Activated naive CD8-positive, alpha-beta T cell treated with anti-CD3 and anti-CD28 coated beads, Interleukin-2, amount 50 U/mL, for 24 hours (primary cell): ENCODE measurements at regions not wholly inside any gene's neighbourhood (a gene's known extent, or its start where the extent isn't known, plus 50 kb on each side); places are given as distances from the start of the nearest gene placed in this dataset.

Source experiments
- ATAC-seq: fragments of 150-1000 bp; cut with Tn5 transposase; one replicate; pipeline ENCODE4 v1.10.0; 2021
- DNase-seq: peaks from one replicate; pipeline ENCODE4 v3.0.0; 2021
- H3K27ac Mint-ChIP-seq: one replicate; pipeline ENCODE4 v1.8.0; 2021; ENCODE audit warnings: mild to moderate bottlenecking, mixed read lengths
- H3K27me3 Mint-ChIP-seq: one replicate; pipeline ENCODE4 v1.8.0; 2021; ENCODE audit warnings: mixed read lengths
- H3K36me3 Mint-ChIP-seq: one replicate; pipeline ENCODE4 v1.8.0; 2021; ENCODE audit warnings: low read depth, mixed read lengths
- H3K4me1 Mint-ChIP-seq: one replicate; pipeline ENCODE4 v1.8.0; 2021; ENCODE audit warnings: mixed read lengths
- H3K4me3 Mint-ChIP-seq: one replicate; pipeline ENCODE4 v1.8.0; 2021; ENCODE audit warnings: mild to moderate bottlenecking, moderate library complexity, mixed read lengths
- H3K9me3 Mint-ChIP-seq: one replicate; pipeline ENCODE4 v1.8.0; 2021; ENCODE audit warnings: mixed read lengths

- H3K36me3 Mint-ChIP-seq: no peaks in the 10 kb centered on the region
- no peak overlapping the region for H3K4me3 Mint-ChIP-seq
- peaks cover 8% of the 10 kb centered on the region for H3K27me3 Mint-ChIP-seq
- ATAC-seq (no peak), DNase-seq (no peak)
- peaks cover 4% of the 10 kb centered on the region for H3K9me3 Mint-ChIP-seq
- H3K4me1 Mint-ChIP-seq: no peaks in the 10 kb centered on the region
- H3K27ac Mint-ChIP-seq: no peak overlapping the region
Observed at GRCh38 chr7:12970626-12971025, 283.2 kb downstream of the ARL4A start.

GRCh38 chr7:12974451-12975166 lies 287.2 kb downstream of the ARL4A start:
- peaks cover 3% of the 10 kb centered on the region for H3K27me3 Mint-ChIP-seq
- peaks cover 4% of the 10 kb centered on the region for H3K9me3 Mint-ChIP-seq
- no peaks in the 10 kb centered on the region for H3K4me1 Mint-ChIP-seq
- no peaks in the 10 kb centered on the region for H3K36me3 Mint-ChIP-seq
- no peak for ATAC-seq
- H3K4me3 Mint-ChIP-seq: no peak overlapping the region
- no peak for DNase-seq
- H3K27ac Mint-ChIP-seq: no peak overlapping the region

GRCh38 chr7:12975412-12975811 lies 288.0 kb downstream of the ARL4A start:
- ATAC-seq: no peak
- Mint-ChIP-seq H3K9me3 (peaks cover 4% of the 10 kb centered on the region), H3K27ac (no peak overlapping the region), H3K4me3 (no peak overlapping the region), H3K36me3 (no peaks in the 10 kb centered on the region), H3K4me1 (no peaks in the 10 kb centered on the region), H3K27me3 (peaks cover 3% of the 10 kb centered on the region)
- no peak for DNase-seq

- no peaks in the 10 kb centered on the region for H3K36me3 Mint-ChIP-seq
- DNase-seq (no peak), ATAC-seq (no peak)
- H3K27me3 Mint-ChIP-seq: peaks cover 3% of the 10 kb centered on the region
- H3K4me3 Mint-ChIP-seq: no peak overlapping the region
- H3K9me3 Mint-ChIP-seq: peaks cover 4% of the 10 kb centered on the region
- H3K4me1 Mint-ChIP-seq: no peaks in the 10 kb centered on the region
- no peak overlapping the region for H3K27ac Mint-ChIP-seq
Observed at GRCh38 chr7:12979181-12979580, 291.7 kb downstream of the ARL4A start.

GRCh38 chr7:12982178-12982577 lies 294.7 kb downstream of the ARL4A start:
- no peaks in the 10 kb centered on the region for H3K36me3 Mint-ChIP-seq
- ATAC-seq (no peak), DNase-seq (no peak)
- no peak overlapping the region for H3K4me3 Mint-ChIP-seq
- peaks cover 3% of the 10 kb centered on the region for H3K27me3 Mint-ChIP-seq
- no peak overlapping the region for H3K27ac Mint-ChIP-seq
- no peaks in the 10 kb centered on the region for H3K9me3 Mint-ChIP-seq
- no peaks in the 10 kb centered on the region for H3K4me1 Mint-ChIP-seq

- Mint-ChIP-seq H3K27ac (no peak overlapping the region), H3K9me3 (no peaks in the 10 kb centered on the region), H3K4me3 (no peak overlapping the region), H3K4me1 (no peaks in the 10 kb centered on the region), H3K36me3 (no peaks in the 10 kb centered on the region), H3K27me3 (peaks cover 3% of the 10 kb centered on the region)
- ATAC-seq (no peak), DNase-seq (no peak)
Observed at GRCh38 chr7:12984117-12984516, 296.7 kb downstream of the ARL4A start.

- H3K27ac Mint-ChIP-seq: no peak overlapping the region
- no peaks in the 10 kb centered on the region for H3K9me3 Mint-ChIP-seq
- no peak overlapping the region for H3K4me3 Mint-ChIP-seq
- DNase-seq (no peak), ATAC-seq (no peak)
- H3K36me3 Mint-ChIP-seq: no peaks in the 10 kb centered on the region
- H3K27me3 Mint-ChIP-seq: no peaks in the 10 kb centered on the region
- no peaks in the 10 kb centered on the region for H3K4me1 Mint-ChIP-seq
Observed at GRCh38 chr7:12985228-12985627, 297.8 kb downstream of the ARL4A start.

GRCh38 chr7:12985752-12986151 lies 298.3 kb downstream of the ARL4A start:
- Mint-ChIP-seq H3K4me3 (no peak overlapping the region), H3K4me1 (no peaks in the 10 kb centered on the region), H3K27me3 (no peaks in the 10 kb centered on the region), H3K9me3 (no peaks in the 10 kb centered on the region), H3K36me3 (no peaks in the 10 kb centered on the region), H3K27ac (no peak overlapping the region)
- no peak for ATAC-seq
- DNase-seq: no peak

GRCh38 chr7:12987238-12987637 lies 299.8 kb downstream of the ARL4A start:
- Mint-ChIP-seq H3K4me1 (no peaks in the 10 kb centered on the region), H3K27me3 (no peaks in the 10 kb centered on the region), H3K9me3 (no peaks in the 10 kb centered on the region), H3K4me3 (no peak overlapping the region), H3K27ac (no peak overlapping the region), H3K36me3 (no peaks in the 10 kb centered on the region)
- DNase-seq (no peak), ATAC-seq (no peak)

- no peaks in the 10 kb centered on the region for H3K9me3 Mint-ChIP-seq
- DNase-seq: no peak
- H3K4me3 Mint-ChIP-seq: no peak overlapping the region
- no peak for ATAC-seq
- H3K27ac Mint-ChIP-seq: no peak overlapping the region
- H3K36me3 Mint-ChIP-seq: no peaks in the 10 kb centered on the region
- no peaks in the 10 kb centered on the region for H3K27me3 Mint-ChIP-seq
- no peaks in the 10 kb centered on the region for H3K4me1 Mint-ChIP-seq
Observed at GRCh38 chr7:12990440-12990839, 303.0 kb downstream of the ARL4A start.

- no peak overlapping the region for H3K4me3 Mint-ChIP-seq
- no peaks in the 10 kb centered on the region for H3K27me3 Mint-ChIP-seq
Observed at GRCh38 chr7:12993025-12993424, 305.6 kb downstream of the ARL4A start.

GRCh38 chr7:12995912-12996469 lies 308.6 kb downstream of the ARL4A start:
- H3K4me3 Mint-ChIP-seq: no peak overlapping the region
- H3K27me3 Mint-ChIP-seq: no peaks in the 10 kb centered on the region
- no peaks in the 10 kb centered on the region for H3K36me3 Mint-ChIP-seq
- ATAC-seq (no peak), DNase-seq (no peak)
- no peaks in the 10 kb centered on the region for H3K4me1 Mint-ChIP-seq
- peaks cover 6% of the 10 kb centered on the region for H3K9me3 Mint-ChIP-seq
- H3K27ac Mint-ChIP-seq: no peak overlapping the region

More at GRCh38 chr7:12993025-12993424, 305.6 kb downstream of the ARL4A start:
- Mint-ChIP-seq H3K36me3 (no peaks in the 10 kb centered on the region), H3K4me1 (no peaks in the 10 kb centered on the region), H3K9me3 (no peaks in the 10 kb centered on the region), H3K27ac (no peak overlapping the region)
- DNase-seq (no peak), ATAC-seq (no peak)

- H3K9me3 Mint-ChIP-seq: peaks cover 5% of the 10 kb centered on the region
- ATAC-seq (no peak), DNase-seq (no peak)
- H3K36me3 Mint-ChIP-seq: no peaks in the 10 kb centered on the region
- no peaks in the 10 kb centered on the region for H3K4me1 Mint-ChIP-seq
- H3K27me3 Mint-ChIP-seq: no peaks in the 10 kb centered on the region
- H3K27ac Mint-ChIP-seq: no peak overlapping the region
- H3K4me3 Mint-ChIP-seq: no peak overlapping the region
Observed at GRCh38 chr7:13007331-13007730, 319.9 kb downstream of the ARL4A start.

GRCh38 chr7:13009517-13009916 lies 322.1 kb downstream of the ARL4A start:
- Mint-ChIP-seq H3K27ac (no peak overlapping the region), H3K36me3 (no peaks in the 10 kb centered on the region), H3K9me3 (peaks cover 5% of the 10 kb centered on the region), H3K4me1 (no peaks in the 10 kb centered on the region), H3K4me3 (no peak overlapping the region), H3K27me3 (no peaks in the 10 kb centered on the region)
- DNase-seq: no peak
- ATAC-seq: no peak

- no peaks in the 10 kb centered on the region for H3K36me3 Mint-ChIP-seq
- H3K4me1 Mint-ChIP-seq: no peaks in the 10 kb centered on the region
- H3K9me3 Mint-ChIP-seq: peaks cover 5% of the 10 kb centered on the region
- no peaks in the 10 kb centered on the region for H3K27me3 Mint-ChIP-seq
- H3K4me3 Mint-ChIP-seq: no peak overlapping the region
- DNase-seq (no peak), ATAC-seq (no peak)
- no peak overlapping the region for H3K27ac Mint-ChIP-seq
Observed at GRCh38 chr7:13014011-13014410, 326.6 kb downstream of the ARL4A start.
